ENCODE measurements at regions not wholly inside any gene's neighbourhood (a gene's known extent, or its start where the extent isn't known, plus 50 kb on each side); places are given as distances from the start of the nearest gene placed in this dataset.

DNA sequence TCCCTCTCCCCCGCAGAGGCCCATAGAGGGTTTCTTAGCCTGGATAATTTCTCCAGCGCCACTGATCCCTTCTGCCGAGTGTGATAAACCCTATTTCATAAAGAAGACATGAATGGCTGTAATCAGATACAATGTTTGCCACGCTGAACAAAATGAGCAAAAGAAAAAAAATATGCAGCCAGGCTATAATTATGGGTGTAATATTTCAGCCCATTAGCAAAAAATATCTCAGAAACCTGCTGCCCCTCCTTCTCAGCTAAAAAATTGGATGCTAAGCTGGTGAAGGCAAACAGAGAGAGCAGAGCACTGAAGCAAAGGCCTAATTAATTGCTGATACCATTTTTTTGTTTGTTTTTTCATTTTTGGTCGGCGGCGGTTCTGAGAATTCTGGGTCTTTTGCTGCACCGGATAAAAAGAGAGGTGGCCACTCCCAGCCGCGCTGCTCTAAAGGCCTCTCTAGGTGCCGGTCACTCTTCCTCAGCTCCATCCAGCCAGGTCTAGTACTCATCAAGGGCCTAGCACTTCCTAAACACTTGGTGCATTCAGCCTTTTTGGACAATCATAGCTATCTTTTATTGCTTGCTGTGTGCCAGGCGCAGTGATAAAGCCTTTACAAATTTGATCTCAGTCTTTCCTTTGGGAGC, 128.7 kb upstream of the TLE3 start:
- no peak overlapping the region for H3K9ac ChIP-seq (ENCODE audit: extremely low read depth, insufficient read length, low read length)
- Mint-ChIP-seq H3K4me1 (peaks cover 10% of the 10 kb centered on the region in 2 experiments), H3K36me3 (ENCODE audit: insufficient read depth in 1 of 3, low read depth in 3 of 3) (peaks cover 1 to 2% (median 1%) of the 10 kb centered on the region in 3 experiments), H3K4me3 (no peak overlapping the region; a peak in 1 of 5 replicates), H3K27ac (no peak overlapping the region), H3K9me3 (peaks cover 8 to 12% of the 10 kb centered on the region in 2 experiments; a peak in 4 of 5 replicates), H3K27me3 (ENCODE audit: low read depth) (peaks cover 5% of the 10 kb centered on the region; the same call in 1 of the 2 replicates)
- H2AK5ac ChIP-seq (ENCODE audit: insufficient read length, low read length): no peak overlapping the region
- H2BK120ac ChIP-seq (ENCODE audit: low read depth, low read length, poor library complexity, severe bottlenecking): no peak overlapping the region
- no peak overlapping the region for H2AFZ ChIP-seq (ENCODE audit: low read length)
- TF ChIP-seq, protein P1, sequence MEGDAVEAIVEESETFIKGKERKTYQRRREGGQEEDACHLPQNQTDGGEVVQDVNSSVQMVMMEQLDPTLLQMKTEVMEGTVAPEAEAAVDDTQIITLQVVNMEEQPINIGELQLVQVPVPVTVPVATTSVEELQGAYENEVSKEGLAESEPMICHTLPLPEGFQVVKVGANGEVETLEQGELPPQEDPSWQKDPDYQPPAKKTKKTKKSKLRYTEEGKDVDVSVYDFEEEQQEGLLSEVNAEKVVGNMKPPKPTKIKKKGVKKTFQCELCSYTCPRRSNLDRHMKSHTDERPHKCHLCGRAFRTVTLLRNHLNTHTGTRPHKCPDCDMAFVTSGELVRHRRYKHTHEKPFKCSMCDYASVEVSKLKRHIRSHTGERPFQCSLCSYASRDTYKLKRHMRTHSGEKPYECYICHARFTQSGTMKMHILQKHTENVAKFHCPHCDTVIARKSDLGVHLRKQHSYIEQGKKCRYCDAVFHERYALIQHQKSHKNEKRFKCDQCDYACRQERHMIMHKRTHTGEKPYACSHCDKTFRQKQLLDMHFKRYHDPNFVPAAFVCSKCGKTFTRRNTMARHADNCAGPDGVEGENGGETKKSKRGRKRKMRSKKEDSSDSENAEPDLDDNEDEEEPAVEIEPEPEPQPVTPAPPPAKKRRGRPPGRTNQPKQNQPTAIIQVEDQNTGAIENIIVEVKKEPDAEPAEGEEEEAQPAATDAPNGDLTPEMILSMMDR (conservative IDR thresholded peaks at IDR 0.05): no peak
- no peak overlapping the region for H3K14ac ChIP-seq (ENCODE audit: insufficient read depth, low read length)
- H3T11ph ChIP-seq (ENCODE audit: low read length): no peak overlapping the region
- no peak overlapping the region for H4K8ac ChIP-seq (replicated peaks; ENCODE audit: insufficient read length, low read depth, low read length)
- H3K18ac ChIP-seq (ENCODE audit: insufficient read length, low read depth, low read length): no peak overlapping the region
- no peak overlapping the region for H2BK15ac ChIP-seq (ENCODE audit: low read depth, low read length)
- H4K20me1 ChIP-seq (ENCODE audit: control insufficient read depth, insufficient read depth, insufficient read length): no peaks in the 10 kb centered on the region
- H3K23ac ChIP-seq (ENCODE audit: insufficient read length, low read depth, low read length): no peak overlapping the region
- no peak overlapping the region for H3K4me2 ChIP-seq (ENCODE audit: insufficient read depth, insufficient read length, low read length)
- no peak overlapping the region for H3K4ac ChIP-seq (ENCODE audit: low read depth, low read length)
- no peaks in the 10 kb centered on the region for H3K79me1 ChIP-seq (ENCODE audit: insufficient read depth, low read depth, low read length, poor library complexity, severe bottlenecking)
- H3K79me2 ChIP-seq (ENCODE audit: insufficient read depth, low read length): no peaks in the 10 kb centered on the region
- no peak overlapping the region for H2BK20ac ChIP-seq (ENCODE audit: low read depth, low read length, poor library complexity, severe bottlenecking)
- H2BK5ac ChIP-seq (ENCODE audit: insufficient read length, low read length): no peak overlapping the region
- H3K27me3 ChIP-seq (ENCODE audit: insufficient read depth, low read length): no peaks in the 10 kb centered on the region
- no peak overlapping the region for H3K27ac ChIP-seq (ENCODE audit: insufficient read length, low read depth, low read length)
- H3K23me2 ChIP-seq (ENCODE audit: insufficient read length, low read depth, low read length, poor library complexity, severe bottlenecking): no peaks in the 10 kb centered on the region
- peaks cover 3% of the 10 kb centered on the region for H3K9me3 ChIP-seq (ENCODE audit: control insufficient read depth, low read depth, low read length)
- H3K56ac ChIP-seq (ENCODE audit: insufficient read length, low read depth, low read length): no peak overlapping the region
- H2BK12ac ChIP-seq (ENCODE audit: insufficient read length, low read depth, low read length): no peak overlapping the region
- WGBS (ENCODE audit: extremely low coverage, insufficient read length, low lambda C conversion rate): no CpG with 5 or more reads among the region's 12 CpGs
- H3K4me1 ChIP-seq (ENCODE audit: insufficient read depth, low read length): no peaks in the 10 kb centered on the region; the same call in 1 of the 2 replicates
- H4K91ac ChIP-seq (ENCODE audit: insufficient read length, low read depth, low read length): no peak overlapping the region
- no peak overlapping the region for H4K5ac ChIP-seq (ENCODE audit: insufficient read length, low read depth, low read length)
- no peak for DNase-seq
